DMS 273 (cell line): ENCODE measurements at regions not wholly inside any gene's neighbourhood (a gene's known extent, or its start where the extent isn't known, plus 50 kb on each side); places are given as distances from the start of the nearest gene placed in this dataset.

Source experiments
- DNase-seq: peaks from one replicate; lab custom pipeline; 2025; ENCODE audit not compliant: unreplicated experiment; lab: John Stamatoyannopoulos, UW

GRCh38 chr13:59330764-59331163, 833.0 kb downstream of the DIAPH3 start:
- DNase-seq = no peak

- DNase-seq = no peak
Observed at GRCh38 chr13:59332966-59333365, 830.8 kb downstream of the DIAPH3 start.

GRCh38 chr13:59337070-59337469, 826.7 kb downstream of the DIAPH3 start:
- no peak for DNase-seq

- no peak for DNase-seq
Observed at GRCh38 chr13:59340151-59340550, 823.6 kb downstream of the DIAPH3 start.

- no peak for DNase-seq
Observed at GRCh38 chr13:59340581-59340980, 823.1 kb downstream of the DIAPH3 start.

- no peak for DNase-seq
Observed at GRCh38 chr13:59342400-59342799, 821.3 kb downstream of the DIAPH3 start.

- DNase-seq = no peak
Observed at GRCh38 chr13:59343132-59343531, 820.6 kb downstream of the DIAPH3 start.

GRCh38 chr13:59343993-59344822, 819.5 kb downstream of the DIAPH3 start:
- DNase-seq = peak; percentile 24

- peak; percentile 50 for DNase-seq
Observed at GRCh38 chr13:59345311-59345710, 818.4 kb downstream of the DIAPH3 start.

GRCh38 chr13:59346999-59347723, 816.6 kb downstream of the DIAPH3 start:
- DNase-seq = no peak

GRCh38 chr13:59348617-59349016, 815.1 kb downstream of the DIAPH3 start:
- DNase-seq = no peak

GRCh38 chr13:59352600-59352999, 811.1 kb downstream of the DIAPH3 start:
- DNase-seq = no peak

- no peak for DNase-seq
Observed at GRCh38 chr13:59354665-59355369, 808.9 kb downstream of the DIAPH3 start.

- DNase-seq = peak; percentile 81
Observed at GRCh38 chr13:59356607-59357006, 807.1 kb downstream of the DIAPH3 start.

- DNase-seq = no peak
Observed at GRCh38 chr13:59358014-59358413, 805.7 kb downstream of the DIAPH3 start.

GRCh38 chr13:59360108-59360507, 803.6 kb downstream of the DIAPH3 start:
- no peak for DNase-seq

GRCh38 chr13:59360916-59361315, 802.8 kb downstream of the DIAPH3 start:
- no peak for DNase-seq

GRCh38 chr13:59363313-59363712, 800.4 kb downstream of the DIAPH3 start:
- peak; percentile 3 for DNase-seq

GRCh38 chr13:59363947-59364346, 799.8 kb downstream of the DIAPH3 start:
- no peak for DNase-seq

GRCh38 chr13:59364641-59365085, 799.1 kb downstream of the DIAPH3 start:
- peak; percentile 8 for DNase-seq

GRCh38 chr13:59367467-59367866, 796.3 kb downstream of the DIAPH3 start:
- DNase-seq = no peak

- no peak for DNase-seq
Observed at GRCh38 chr13:59367904-59368303, 795.8 kb downstream of the DIAPH3 start.
